ENCODE measurements at regions not wholly inside any gene's neighbourhood (a gene's known extent, or its start where the extent isn't known, plus 50 kb on each side); places are given as distances from the start of the nearest gene placed in this dataset.

DNA sequence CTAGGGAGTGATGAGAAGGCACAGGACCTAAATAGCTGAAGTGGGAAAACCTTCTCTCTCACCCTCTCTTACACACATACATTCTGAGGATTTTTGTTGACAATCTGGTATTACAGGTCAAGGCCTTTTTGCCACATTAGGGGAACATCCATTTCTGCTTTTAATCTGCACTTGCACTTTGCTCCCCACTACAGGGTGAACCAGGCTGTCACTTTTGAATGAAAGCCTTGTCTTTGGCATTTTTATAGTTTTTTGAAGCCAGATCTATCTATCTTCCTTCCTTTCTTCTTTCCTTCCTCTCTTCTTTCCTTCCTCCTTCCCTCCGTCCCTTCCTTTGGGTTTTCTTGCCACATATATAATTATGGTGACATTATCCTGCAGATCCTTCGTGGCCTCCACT is 165.9 kb upstream of the OTX2 start:
- DNase-seq (ENCODE audit: low spot score) (no peak), ATAC-seq (no peak)
- TF ChIP-seq, protein P1, sequence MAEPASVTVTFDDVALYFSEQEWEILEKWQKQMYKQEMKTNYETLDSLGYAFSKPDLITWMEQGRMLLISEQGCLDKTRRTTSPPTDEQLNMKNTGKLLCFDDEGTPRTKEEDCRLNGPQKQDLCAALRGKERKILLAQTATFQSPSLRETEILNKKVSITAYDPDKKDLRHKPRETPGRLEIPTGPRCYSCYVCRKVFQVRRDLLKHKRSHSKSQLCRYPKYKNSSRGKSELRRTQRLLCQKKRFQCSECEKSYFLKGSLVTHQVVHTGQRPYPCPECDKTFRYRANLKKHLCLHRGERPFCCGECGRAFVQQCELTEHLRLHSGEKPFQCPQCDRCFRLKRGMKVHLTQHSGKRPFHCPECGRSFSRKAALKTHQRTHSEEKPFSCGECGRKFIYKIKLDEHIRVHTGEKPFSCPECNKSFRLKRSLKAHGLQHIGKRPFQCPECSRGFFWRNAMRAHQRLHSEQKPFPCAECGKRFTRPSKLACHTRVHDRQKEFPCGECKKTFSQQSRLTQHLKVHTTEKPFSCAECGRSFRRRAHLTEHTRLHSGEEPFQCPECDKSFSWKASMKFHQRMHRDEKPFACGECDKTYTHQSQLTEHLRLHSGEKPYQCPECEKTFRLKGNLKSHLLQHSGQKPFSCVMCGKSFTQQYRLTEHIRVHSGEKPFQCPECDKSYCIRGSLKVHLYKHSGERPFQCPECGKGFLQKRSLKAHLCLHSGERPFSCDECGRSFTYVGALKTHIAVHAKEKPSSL (CRISPR knock-in tag; conservative IDR thresholded peaks at IDR 0.05), result no peak
- no peak for TF ChIP-seq GTF2I (CRISPR knock-in tag; conservative IDR thresholded peaks at IDR 0.05)
- no peak for TF ChIP-seq JUN (CRISPR knock-in tag; IDR thresholded peaks at IDR 0.05)
- TF ChIP-seq, protein P2, sequence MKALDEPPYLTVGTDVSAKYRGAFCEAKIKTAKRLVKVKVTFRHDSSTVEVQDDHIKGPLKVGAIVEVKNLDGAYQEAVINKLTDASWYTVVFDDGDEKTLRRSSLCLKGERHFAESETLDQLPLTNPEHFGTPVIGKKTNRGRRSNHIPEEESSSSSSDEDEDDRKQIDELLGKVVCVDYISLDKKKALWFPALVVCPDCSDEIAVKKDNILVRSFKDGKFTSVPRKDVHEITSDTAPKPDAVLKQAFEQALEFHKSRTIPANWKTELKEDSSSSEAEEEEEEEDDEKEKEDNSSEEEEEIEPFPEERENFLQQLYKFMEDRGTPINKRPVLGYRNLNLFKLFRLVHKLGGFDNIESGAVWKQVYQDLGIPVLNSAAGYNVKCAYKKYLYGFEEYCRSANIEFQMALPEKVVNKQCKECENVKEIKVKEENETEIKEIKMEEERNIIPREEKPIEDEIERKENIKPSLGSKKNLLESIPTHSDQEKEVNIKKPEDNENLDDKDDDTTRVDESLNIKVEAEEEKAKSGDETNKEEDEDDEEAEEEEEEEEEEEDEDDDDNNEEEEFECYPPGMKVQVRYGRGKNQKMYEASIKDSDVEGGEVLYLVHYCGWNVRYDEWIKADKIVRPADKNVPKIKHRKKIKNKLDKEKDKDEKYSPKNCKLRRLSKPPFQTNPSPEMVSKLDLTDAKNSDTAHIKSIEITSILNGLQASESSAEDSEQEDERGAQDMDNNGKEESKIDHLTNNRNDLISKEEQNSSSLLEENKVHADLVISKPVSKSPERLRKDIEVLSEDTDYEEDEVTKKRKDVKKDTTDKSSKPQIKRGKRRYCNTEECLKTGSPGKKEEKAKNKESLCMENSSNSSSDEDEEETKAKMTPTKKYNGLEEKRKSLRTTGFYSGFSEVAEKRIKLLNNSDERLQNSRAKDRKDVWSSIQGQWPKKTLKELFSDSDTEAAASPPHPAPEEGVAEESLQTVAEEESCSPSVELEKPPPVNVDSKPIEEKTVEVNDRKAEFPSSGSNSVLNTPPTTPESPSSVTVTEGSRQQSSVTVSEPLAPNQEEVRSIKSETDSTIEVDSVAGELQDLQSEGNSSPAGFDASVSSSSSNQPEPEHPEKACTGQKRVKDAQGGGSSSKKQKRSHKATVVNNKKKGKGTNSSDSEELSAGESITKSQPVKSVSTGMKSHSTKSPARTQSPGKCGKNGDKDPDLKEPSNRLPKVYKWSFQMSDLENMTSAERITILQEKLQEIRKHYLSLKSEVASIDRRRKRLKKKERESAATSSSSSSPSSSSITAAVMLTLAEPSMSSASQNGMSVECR (CRISPR knock-in tag; IDR thresholded peaks at IDR 0.05; ENCODE audit: borderline replicate concordance), result no peak
- TF ChIP-seq, protein P3, sequence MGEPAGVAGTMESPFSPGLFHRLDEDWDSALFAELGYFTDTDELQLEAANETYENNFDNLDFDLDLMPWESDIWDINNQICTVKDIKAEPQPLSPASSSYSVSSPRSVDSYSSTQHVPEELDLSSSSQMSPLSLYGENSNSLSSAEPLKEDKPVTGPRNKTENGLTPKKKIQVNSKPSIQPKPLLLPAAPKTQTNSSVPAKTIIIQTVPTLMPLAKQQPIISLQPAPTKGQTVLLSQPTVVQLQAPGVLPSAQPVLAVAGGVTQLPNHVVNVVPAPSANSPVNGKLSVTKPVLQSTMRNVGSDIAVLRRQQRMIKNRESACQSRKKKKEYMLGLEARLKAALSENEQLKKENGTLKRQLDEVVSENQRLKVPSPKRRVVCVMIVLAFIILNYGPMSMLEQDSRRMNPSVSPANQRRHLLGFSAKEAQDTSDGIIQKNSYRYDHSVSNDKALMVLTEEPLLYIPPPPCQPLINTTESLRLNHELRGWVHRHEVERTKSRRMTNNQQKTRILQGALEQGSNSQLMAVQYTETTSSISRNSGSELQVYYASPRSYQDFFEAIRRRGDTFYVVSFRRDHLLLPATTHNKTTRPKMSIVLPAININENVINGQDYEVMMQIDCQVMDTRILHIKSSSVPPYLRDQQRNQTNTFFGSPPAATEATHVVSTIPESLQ (CRISPR knock-in tag; IDR thresholded peaks at IDR 0.05), result no peak
- TF ChIP-seq ZNF219 (CRISPR knock-in tag; IDR thresholded peaks at IDR 0.05; ENCODE audit: borderline replicate concordance), result no peak
- TF ChIP-seq, protein P4, sequence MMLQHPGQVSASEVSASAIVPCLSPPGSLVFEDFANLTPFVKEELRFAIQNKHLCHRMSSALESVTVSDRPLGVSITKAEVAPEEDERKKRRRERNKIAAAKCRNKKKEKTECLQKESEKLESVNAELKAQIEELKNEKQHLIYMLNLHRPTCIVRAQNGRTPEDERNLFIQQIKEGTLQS (CRISPR knock-in tag; conservative IDR thresholded peaks at IDR 0.05), result no peak
- no peak for TF ChIP-seq JAZF1 (CRISPR knock-in tag; IDR thresholded peaks at IDR 0.05)
- TF ChIP-seq, protein P5, sequence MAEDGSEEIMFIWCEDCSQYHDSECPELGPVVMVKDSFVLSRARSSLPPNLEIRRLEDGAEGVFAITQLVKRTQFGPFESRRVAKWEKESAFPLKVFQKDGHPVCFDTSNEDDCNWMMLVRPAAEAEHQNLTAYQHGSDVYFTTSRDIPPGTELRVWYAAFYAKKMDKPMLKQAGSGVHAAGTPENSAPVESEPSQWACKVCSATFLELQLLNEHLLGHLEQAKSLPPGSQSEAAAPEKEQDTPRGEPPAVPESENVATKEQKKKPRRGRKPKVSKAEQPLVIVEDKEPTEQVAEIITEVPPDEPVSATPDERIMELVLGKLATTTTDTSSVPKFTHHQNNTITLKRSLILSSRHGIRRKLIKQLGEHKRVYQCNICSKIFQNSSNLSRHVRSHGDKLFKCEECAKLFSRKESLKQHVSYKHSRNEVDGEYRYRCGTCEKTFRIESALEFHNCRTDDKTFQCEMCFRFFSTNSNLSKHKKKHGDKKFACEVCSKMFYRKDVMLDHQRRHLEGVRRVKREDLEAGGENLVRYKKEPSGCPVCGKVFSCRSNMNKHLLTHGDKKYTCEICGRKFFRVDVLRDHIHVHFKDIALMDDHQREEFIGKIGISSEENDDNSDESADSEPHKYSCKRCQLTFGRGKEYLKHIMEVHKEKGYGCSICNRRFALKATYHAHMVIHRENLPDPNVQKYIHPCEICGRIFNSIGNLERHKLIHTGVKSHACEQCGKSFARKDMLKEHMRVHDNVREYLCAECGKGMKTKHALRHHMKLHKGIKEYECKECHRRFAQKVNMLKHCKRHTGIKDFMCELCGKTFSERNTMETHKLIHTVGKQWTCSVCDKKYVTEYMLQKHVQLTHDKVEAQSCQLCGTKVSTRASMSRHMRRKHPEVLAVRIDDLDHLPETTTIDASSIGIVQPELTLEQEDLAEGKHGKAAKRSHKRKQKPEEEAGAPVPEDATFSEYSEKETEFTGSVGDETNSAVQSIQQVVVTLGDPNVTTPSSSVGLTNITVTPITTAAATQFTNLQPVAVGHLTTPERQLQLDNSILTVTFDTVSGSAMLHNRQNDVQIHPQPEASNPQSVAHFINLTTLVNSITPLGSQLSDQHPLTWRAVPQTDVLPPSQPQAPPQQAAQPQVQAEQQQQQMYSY (CRISPR knock-in tag; IDR thresholded peaks at IDR 0.05), result no peak
- Mint-ChIP-seq H3K27me3 (ENCODE audit: low read depth) (peaks cover 3% of the 10 kb centered on the region; the same call in 1 of the 2 replicates), H3K4me3 (no peak overlapping the region), H3K4me1 (peaks cover 21% of the 10 kb centered on the region), H3K27ac (no peak overlapping the region), H3K9me3 (no peaks in the 10 kb centered on the region), H3K36me3 (no peaks in the 10 kb centered on the region)
- POLR2A ChIA-PET, result interaction anchor here (0.7 kb wide), 1 partner anchor 9 kb away, joined by 3 read pairs; no protein-coding TSS in a partner anchor
- CTCF ChIA-PET, result no interaction called here

DNA sequence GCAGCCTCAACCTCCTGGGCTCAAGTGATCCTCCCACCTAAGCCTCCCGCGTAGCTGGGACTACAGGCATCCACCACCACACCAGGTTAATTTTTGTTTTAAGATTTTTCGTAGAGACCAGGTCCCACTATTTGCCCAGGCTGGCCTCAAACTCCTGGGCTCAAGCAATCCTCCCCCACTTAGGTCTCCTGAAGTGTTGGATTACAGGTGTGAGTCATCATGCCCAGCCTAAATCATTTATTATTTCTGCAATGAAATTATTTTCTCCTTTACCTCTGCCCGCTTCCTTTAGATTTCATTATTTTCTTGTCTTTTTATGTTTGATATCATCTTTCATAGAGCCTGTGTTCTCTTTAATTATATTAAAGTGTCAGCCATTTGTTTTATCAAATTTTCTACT is 165.2 kb upstream of the OTX2 start:
- DNase-seq (ENCODE audit: low spot score), result no peak
- ATAC-seq, result no peak
- peaks cover 20% of the 10 kb centered on the region for H3K4me1 Mint-ChIP-seq
- no peaks in the 10 kb centered on the region for H3K36me3 Mint-ChIP-seq
- H3K4me3 Mint-ChIP-seq, result no peak overlapping the region
- ChIA-PET CTCF (no interaction called here), POLR2A (no interaction called here)
- H3K27ac Mint-ChIP-seq, result no peak overlapping the region
- peaks cover 3% of the 10 kb centered on the region; the same call in 1 of the 2 replicates for H3K27me3 Mint-ChIP-seq (ENCODE audit: low read depth)
- no peaks in the 10 kb centered on the region for H3K9me3 Mint-ChIP-seq
- no peak for TF ChIP-seq ZBTB21 (CRISPR knock-in tag; IDR thresholded peaks at IDR 0.05; ENCODE audit: borderline replicate concordance)
- TF ChIP-seq JAZF1 (CRISPR knock-in tag; IDR thresholded peaks at IDR 0.05), result no peak
- no peak for TF ChIP-seq CREB1 (CRISPR knock-in tag; IDR thresholded peaks at IDR 0.05)
- no peak for TF ChIP-seq NR3C1 (CRISPR knock-in tag; conservative IDR thresholded peaks at IDR 0.05; ENCODE audit: low read depth)
- TF ChIP-seq, protein P6, sequence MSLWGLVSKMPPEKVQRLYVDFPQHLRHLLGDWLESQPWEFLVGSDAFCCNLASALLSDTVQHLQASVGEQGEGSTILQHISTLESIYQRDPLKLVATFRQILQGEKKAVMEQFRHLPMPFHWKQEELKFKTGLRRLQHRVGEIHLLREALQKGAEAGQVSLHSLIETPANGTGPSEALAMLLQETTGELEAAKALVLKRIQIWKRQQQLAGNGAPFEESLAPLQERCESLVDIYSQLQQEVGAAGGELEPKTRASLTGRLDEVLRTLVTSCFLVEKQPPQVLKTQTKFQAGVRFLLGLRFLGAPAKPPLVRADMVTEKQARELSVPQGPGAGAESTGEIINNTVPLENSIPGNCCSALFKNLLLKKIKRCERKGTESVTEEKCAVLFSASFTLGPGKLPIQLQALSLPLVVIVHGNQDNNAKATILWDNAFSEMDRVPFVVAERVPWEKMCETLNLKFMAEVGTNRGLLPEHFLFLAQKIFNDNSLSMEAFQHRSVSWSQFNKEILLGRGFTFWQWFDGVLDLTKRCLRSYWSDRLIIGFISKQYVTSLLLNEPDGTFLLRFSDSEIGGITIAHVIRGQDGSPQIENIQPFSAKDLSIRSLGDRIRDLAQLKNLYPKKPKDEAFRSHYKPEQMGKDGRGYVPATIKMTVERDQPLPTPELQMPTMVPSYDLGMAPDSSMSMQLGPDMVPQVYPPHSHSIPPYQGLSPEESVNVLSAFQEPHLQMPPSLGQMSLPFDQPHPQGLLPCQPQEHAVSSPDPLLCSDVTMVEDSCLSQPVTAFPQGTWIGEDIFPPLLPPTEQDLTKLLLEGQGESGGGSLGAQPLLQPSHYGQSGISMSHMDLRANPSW (CRISPR knock-in tag; conservative IDR thresholded peaks at IDR 0.05; ENCODE audit: low read depth), result no peak
- TF ChIP-seq NR2C2 (CRISPR knock-in tag; IDR thresholded peaks at IDR 0.05), result no peak
- TF ChIP-seq ZNF396 (CRISPR knock-in tag; IDR thresholded peaks at IDR 0.05; ENCODE audit: borderline replicate concordance), result no peak
- TF ChIP-seq, protein P1 (CRISPR knock-in tag; conservative IDR thresholded peaks at IDR 0.05), result no peak
- no peak for TF ChIP-seq ATF1 (CRISPR knock-in tag; IDR thresholded peaks at IDR 0.05)
- no peak for TF ChIP-seq GABPB1 (CRISPR knock-in tag; IDR thresholded peaks at IDR 0.05)

Data from WTC11 (cell line).